ENCODE measurements at regions not wholly inside any gene's neighbourhood (a gene's known extent, or its start where the extent isn't known, plus 50 kb on each side); places are given as distances from the start of the nearest gene placed in this dataset.

GRCh38 chrX:25754399-25754798 lies 383.7 kb upstream of the MAGEB18 start:
- TF ChIP-seq POLR2A (IDR thresholded peaks at IDR 0.05; ENCODE audit: low read depth) (no peak), EP300 (IDR thresholded peaks at IDR 0.05) (no peak), CTCF (IDR thresholded peaks at IDR 0.05) (no peak), POLR2AphosphoS5 (IDR thresholded peaks at IDR 0.05) (no peak)

Data from esophagus muscularis mucosa (tissue), 4 donors.